Stimulated activated CD4-positive, alpha-beta T cell treated with anti-CD3 and anti-CD28 coated beads, Interleukin-2, amount 100 ng/mL, for 4 hours (primary cell): ENCODE measurements at regions not wholly inside any gene's neighbourhood (a gene's known extent, or its start where the extent isn't known, plus 50 kb on each side); places are given as distances from the start of the nearest gene placed in this dataset.

ENCODE experiments used
- DNase-seq: peaks from one replicate; pipeline ENCODE4 v3.0.0-alpha.2; 2020; ENCODE audit warnings: low read depth

- DNase-seq, result no peak
Observed at GRCh38 chr2:221102896-221103688, 469.0 kb downstream of the EPHA4 start.

- DNase-seq, result no peak
Observed at GRCh38 chr2:221103930-221104329, 468.2 kb downstream of the EPHA4 start.

- no peak for DNase-seq
Observed at GRCh38 chr2:221104361-221104811, 467.7 kb downstream of the EPHA4 start.

- DNase-seq, result no peak
Observed at GRCh38 chr2:221106241-221106640, 465.9 kb downstream of the EPHA4 start.

GRCh38 chr2:221107424-221107823 lies 464.7 kb downstream of the EPHA4 start:
- DNase-seq, result no peak

- DNase-seq, result no peak
Observed at GRCh38 chr2:221109552-221109951, 462.6 kb downstream of the EPHA4 start.

GRCh38 chr2:221111739-221112138 lies 460.4 kb downstream of the EPHA4 start:
- DNase-seq, result no peak

GRCh38 chr2:221112744-221113143 lies 459.4 kb downstream of the EPHA4 start:
- DNase-seq, result no peak

GRCh38 chr2:221115944-221116343 lies 456.2 kb downstream of the EPHA4 start:
- DNase-seq, result no peak

- no peak for DNase-seq
Observed at GRCh38 chr2:221120643-221121042, 451.5 kb downstream of the EPHA4 start.

- DNase-seq, result no peak
Observed at GRCh38 chr2:221123396-221123795, 448.7 kb downstream of the EPHA4 start.

- no peak for DNase-seq
Observed at GRCh38 chr2:221124532-221125240, 447.4 kb downstream of the EPHA4 start.

- DNase-seq, result no peak
Observed at GRCh38 chr2:221125691-221126090, 446.4 kb downstream of the EPHA4 start.

GRCh38 chr2:221129657-221130056 lies 442.4 kb downstream of the EPHA4 start:
- no peak for DNase-seq

GRCh38 chr2:221130431-221130830 lies 441.7 kb downstream of the EPHA4 start:
- DNase-seq, result no peak

GRCh38 chr2:221133941-221134340 lies 438.2 kb downstream of the EPHA4 start:
- no peak for DNase-seq

GRCh38 chr2:221134718-221135117 lies 437.4 kb downstream of the EPHA4 start:
- no peak for DNase-seq

- DNase-seq, result no peak
Observed at GRCh38 chr2:221135699-221136098, 436.4 kb downstream of the EPHA4 start.

- no peak for DNase-seq
Observed at GRCh38 chr2:221137385-221137784, 434.7 kb downstream of the EPHA4 start.

- DNase-seq, result no peak
Observed at GRCh38 chr2:221142341-221142740, 429.8 kb downstream of the EPHA4 start.

- DNase-seq, result no peak
Observed at GRCh38 chr2:221143231-221143630, 428.9 kb downstream of the EPHA4 start.

- no peak for DNase-seq
Observed at GRCh38 chr2:221144909-221145308, 427.2 kb downstream of the EPHA4 start.

GRCh38 chr2:221145396-221145795 lies 426.7 kb downstream of the EPHA4 start:
- DNase-seq, result no peak
